ENCODE measurements at regions not wholly inside any gene's neighbourhood (a gene's known extent, or its start where the extent isn't known, plus 50 kb on each side); places are given as distances from the start of the nearest gene placed in this dataset.
A peak's percentile ranks its signal among the peaks of the same experiment; 100 is the strongest.

- BruUV-seq (replicated peaks): no TSS peak
- TF ChIP-seq TCF7L2 (IDR thresholded peaks at IDR 0.05; ENCODE audit: low read depth, low read length) (no peak), CTCF (IDR thresholded peaks at IDR 0.05) (no peak), SIN3A (IDR thresholded peaks at IDR 0.05; ENCODE audit: borderline replicate concordance, insufficient read depth, low read depth, low read length) (no peak), POLR2AphosphoS5 (IDR thresholded peaks at IDR 0.05; ENCODE audit: low read depth, low read length) (no peak)
- TF ChIP-seq, protein P1, sequence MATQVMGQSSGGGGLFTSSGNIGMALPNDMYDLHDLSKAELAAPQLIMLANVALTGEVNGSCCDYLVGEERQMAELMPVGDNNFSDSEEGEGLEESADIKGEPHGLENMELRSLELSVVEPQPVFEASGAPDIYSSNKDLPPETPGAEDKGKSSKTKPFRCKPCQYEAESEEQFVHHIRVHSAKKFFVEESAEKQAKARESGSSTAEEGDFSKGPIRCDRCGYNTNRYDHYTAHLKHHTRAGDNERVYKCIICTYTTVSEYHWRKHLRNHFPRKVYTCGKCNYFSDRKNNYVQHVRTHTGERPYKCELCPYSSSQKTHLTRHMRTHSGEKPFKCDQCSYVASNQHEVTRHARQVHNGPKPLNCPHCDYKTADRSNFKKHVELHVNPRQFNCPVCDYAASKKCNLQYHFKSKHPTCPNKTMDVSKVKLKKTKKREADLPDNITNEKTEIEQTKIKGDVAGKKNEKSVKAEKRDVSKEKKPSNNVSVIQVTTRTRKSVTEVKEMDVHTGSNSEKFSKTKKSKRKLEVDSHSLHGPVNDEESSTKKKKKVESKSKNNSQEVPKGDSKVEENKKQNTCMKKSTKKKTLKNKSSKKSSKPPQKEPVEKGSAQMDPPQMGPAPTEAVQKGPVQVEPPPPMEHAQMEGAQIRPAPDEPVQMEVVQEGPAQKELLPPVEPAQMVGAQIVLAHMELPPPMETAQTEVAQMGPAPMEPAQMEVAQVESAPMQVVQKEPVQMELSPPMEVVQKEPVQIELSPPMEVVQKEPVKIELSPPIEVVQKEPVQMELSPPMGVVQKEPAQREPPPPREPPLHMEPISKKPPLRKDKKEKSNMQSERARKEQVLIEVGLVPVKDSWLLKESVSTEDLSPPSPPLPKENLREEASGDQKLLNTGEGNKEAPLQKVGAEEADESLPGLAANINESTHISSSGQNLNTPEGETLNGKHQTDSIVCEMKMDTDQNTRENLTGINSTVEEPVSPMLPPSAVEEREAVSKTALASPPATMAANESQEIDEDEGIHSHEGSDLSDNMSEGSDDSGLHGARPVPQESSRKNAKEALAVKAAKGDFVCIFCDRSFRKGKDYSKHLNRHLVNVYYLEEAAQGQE (IDR thresholded peaks at IDR 0.05; ENCODE audit: insufficient read depth in 1 of 2, low read depth in 2 of 2, low read length in 1 of 2): no peak
- Histone ChIP-seq H3K4me3 (ENCODE audit: low read depth in 2 of 2, low read length in 2 of 2) (no peak overlapping the region), H3K4me1 (ENCODE audit: control insufficient read depth, insufficient read depth, low read length) (peaks cover 11% of the 10 kb centered on the region; the same call in 1 of the 2 replicates), H3K27me3 (ENCODE audit: control insufficient read depth, insufficient read depth, low read length) (no peaks in the 10 kb centered on the region), H3K27ac (ENCODE audit: low read length) (no peak overlapping the region), H3K9me3 (ENCODE audit: control insufficient read depth, insufficient read depth, low read depth, low read length) (no peaks in the 10 kb centered on the region), H3K36me3 (ENCODE audit: control insufficient read depth, insufficient read depth, low read length) (no peaks in the 10 kb centered on the region)
- in situ Hi-C loops (cut with HindIII; ENCODE audit: low pct_unique_long_range_greater_than_20kb, low sequenced_read_pairs): no loop called here
- no peak for DNase-seq (ENCODE audit: low read depth, low spot score)
- POLR2A ChIA-PET: interaction anchor here (0.7 kb wide), 1 partner anchor 35 kb away, joined by 6 read pairs; no protein-coding TSS in a partner anchor
- ATAC-seq: no peak; the same call in 1 of the 2 replicates
- intact Hi-C loops (cut with micrococcal nuclease; ENCODE audit: unreplicated experiment): no loop called here
- CTCF ChIA-PET: interaction anchor here (0.6 kb wide), 1 partner anchor 94 kb away, joined by 3 read pairs; no protein-coding TSS in a partner anchor
Observed at GRCh38 chr15:99485153-99485961, 80.4 kb upstream of the MEF2A start.

GRCh38 chr15:99485992-99486370, 79.8 kb upstream of the MEF2A start:
- BruUV-seq (replicated peaks): no TSS peak

More at GRCh38 chr15:99485992-99486370, 79.8 kb upstream of the MEF2A start:
- peaks cover 11% of the 10 kb centered on the region; the same call in 1 of the 2 replicates for H3K4me1 ChIP-seq (ENCODE audit: control insufficient read depth, insufficient read depth, low read length)
- no peaks in the 10 kb centered on the region for H3K36me3 ChIP-seq (ENCODE audit: control insufficient read depth, insufficient read depth, low read length)
- H3K4me3 ChIP-seq (ENCODE audit: low read depth in 2 of 2, low read length in 2 of 2): peak overlapping the region; percentile 30 to 51
- H3K27ac ChIP-seq (ENCODE audit: low read length): peak overlapping the region; percentile 29; the same call in 1 of the 2 replicates
- H3K9me3 ChIP-seq (ENCODE audit: control insufficient read depth, insufficient read depth, low read depth, low read length): no peaks in the 10 kb centered on the region
- ChIA-PET CTCF (no interaction called here), POLR2A (no interaction called here)
- TF ChIP-seq TCF7L2 (IDR thresholded peaks at IDR 0.05; ENCODE audit: low read depth, low read length) (no peak), POLR2AphosphoS5 (IDR thresholded peaks at IDR 0.05; ENCODE audit: low read depth, low read length) (no peak)
- TF ChIP-seq, protein P1 (IDR thresholded peaks at IDR 0.05; ENCODE audit: insufficient read depth in 1 of 2, low read depth in 2 of 2, low read length in 1 of 2): peak; percentile 68 to 76
- intact Hi-C loops (cut with micrococcal nuclease; ENCODE audit: unreplicated experiment): no loop called here
- ATAC-seq (peak; percentile 35), DNase-seq (ENCODE audit: low read depth, low spot score) (no peak)
- in situ Hi-C loops (cut with HindIII; ENCODE audit: low pct_unique_long_range_greater_than_20kb, low sequenced_read_pairs): no loop called here
- no peaks in the 10 kb centered on the region for H3K27me3 ChIP-seq (ENCODE audit: control insufficient read depth, insufficient read depth, low read length)
